Inflammatory macrophage (primary cell): ENCODE measurements at regions not wholly inside any gene's neighbourhood (a gene's known extent, or its start where the extent isn't known, plus 50 kb on each side); places are given as distances from the start of the nearest gene placed in this dataset.
A peak's percentile ranks its signal among the peaks of the same experiment; 100 is the strongest.

Source experiments
- DNase-seq, 2 donors: peaks; one replicate each; pipeline ENCODE4 v3.0.0-alpha.2; 2020 to 2022

DNA sequence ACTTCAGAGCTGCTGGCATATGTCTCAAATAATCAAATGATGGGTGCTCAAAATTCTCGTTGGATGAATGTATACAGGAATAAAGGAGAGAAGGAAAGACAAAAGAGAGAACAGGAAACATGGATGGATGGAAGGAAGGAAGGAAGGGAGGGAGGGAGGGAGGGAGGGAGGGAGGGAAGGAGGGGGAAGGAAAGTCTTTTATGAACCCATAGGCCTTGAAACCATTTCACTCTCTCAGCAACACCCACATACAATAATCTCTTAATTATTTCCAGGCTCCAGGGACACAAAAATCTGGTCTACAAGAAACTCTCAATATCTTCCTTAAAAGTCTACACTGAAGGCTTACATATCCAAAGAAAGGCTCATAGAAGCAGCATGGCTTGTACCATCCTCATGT lies 363.4 kb upstream of the TMPO start:
- no peak for DNase-seq

DNA sequence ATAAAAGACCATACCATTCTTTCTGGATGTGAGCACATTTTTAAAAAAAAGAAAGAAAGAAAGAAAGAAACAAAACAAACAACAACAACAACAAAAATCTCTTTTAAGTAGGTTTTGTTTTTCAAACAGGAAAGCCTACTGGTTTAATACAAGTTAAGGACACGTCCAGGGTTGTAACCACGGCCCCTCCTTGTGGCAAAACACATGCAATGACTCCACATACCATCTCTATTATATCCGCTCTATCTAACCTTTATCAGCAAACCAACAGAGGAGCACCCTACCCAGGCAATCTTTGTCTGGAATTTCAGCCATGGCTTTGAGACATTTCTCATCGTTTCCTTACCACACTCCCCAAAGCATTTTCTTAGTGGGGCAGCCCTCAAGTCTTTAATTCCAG lies 360.5 kb upstream of the TMPO start:
- no peak for DNase-seq

- DNase-seq: no peak
Observed at GRCh38 chr12:98156697-98157096, 358.7 kb upstream of the TMPO start.

DNA sequence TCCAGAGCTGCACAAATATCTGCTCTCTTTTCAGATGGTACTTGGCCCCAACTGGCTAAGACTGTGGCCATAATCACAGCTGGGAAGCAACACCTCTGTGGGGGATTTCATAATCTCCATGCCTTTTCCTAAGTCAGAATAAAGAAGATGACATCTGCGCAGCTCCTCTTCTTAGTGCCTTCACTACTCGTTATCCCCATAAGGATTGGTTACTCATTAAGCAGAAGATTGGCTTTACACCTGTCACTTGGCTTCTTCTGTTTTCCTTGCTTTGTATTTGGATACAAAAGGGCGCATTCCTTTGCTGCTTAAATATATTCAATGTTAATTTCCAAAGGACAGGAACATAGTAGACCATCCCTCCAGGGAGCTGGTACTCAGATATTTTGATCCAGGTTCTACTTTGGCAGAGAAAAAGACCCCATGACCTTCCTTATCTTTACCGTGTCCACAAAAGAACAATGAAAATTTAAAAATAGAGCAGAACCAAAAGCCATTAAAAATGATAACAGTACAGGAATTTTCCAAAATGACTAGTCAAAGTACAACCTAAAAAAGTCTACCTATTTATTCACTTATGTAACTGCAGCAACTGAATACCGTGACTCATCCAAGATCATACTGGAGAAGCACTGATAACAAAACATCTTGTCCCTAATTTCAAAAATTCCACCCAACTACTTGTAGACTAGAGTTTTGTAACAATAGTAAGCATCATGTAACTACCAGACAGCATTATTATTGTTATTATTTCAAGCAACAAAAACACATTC lies 352.3 kb upstream of the TMPO start:
- no peak for DNase-seq

DNA sequence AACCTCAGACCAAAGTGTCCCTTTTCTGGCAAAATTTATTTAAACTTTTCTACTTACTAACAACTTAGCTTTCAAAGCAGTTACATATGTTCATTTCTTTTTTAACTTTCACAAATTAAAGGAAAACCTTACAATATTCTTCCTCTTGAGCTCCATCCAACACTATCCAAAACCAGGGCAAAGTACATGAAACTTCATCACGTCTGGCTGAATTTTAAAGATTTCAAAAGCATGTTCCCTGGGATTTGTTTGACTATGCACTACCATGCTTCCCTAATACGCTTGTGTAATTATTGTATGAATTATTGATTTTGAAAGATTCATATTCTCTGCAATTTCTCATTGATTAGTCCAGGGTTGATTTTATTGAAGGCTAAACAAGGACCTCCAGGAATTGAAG lies 343.1 kb upstream of the TMPO start:
- DNase-seq: no peak

GRCh38 chr12:98172801-98173200 lies 342.6 kb upstream of the TMPO start:
- DNase-seq: no peak

DNA sequence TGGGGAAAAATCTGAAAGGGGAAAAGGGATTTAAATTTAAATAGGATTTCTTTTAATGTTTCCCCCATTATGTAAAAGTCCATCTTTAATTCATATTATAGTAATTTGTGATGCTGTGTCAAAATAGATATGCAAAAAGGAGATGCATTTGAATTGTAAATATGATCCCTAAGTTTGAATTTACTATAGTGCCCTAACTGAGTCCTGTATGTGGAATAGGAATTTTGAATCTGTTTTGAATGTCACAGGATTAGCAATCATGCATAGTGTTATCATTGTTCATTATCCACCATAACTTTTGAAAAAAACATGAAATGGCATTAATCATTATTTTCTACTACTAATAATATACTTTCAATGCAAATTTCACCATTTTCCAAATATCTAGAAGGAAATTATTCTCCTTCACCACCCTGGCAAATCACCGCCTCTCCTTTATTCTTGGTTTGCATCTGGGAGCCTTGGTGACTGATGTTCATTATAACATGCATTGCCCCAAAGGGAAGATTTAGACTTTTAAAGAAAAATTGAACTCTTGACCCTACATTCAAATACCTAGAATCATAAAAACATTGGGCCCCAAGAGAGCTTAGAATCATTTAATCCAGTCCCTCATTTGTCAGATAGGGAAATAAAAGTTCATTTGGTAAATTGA lies 341.5 kb upstream of the TMPO start:
- no peak for DNase-seq

GRCh38 chr12:98174428-98174809 lies 341.0 kb upstream of the TMPO start:
- no peak for DNase-seq

DNA sequence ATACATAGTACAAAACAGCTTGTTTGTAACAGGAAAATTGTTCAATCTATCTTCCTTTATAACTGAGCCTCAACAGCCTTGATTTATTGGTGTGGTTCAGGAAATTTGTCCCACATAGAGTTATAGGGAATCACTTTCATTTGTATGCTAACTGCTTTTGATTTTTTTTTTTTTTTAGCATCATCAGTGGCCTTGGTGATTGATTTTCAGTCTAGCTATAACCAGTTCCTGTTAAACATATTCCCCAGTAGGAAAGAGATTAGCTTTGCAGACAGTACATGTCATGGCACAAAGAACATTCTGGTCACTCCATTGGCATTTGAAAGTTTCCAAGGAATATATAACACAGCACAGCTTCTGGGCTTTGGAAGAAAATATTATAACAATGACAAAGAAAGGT lies 337.3 kb upstream of the TMPO start:
- DNase-seq: no peak

DNA sequence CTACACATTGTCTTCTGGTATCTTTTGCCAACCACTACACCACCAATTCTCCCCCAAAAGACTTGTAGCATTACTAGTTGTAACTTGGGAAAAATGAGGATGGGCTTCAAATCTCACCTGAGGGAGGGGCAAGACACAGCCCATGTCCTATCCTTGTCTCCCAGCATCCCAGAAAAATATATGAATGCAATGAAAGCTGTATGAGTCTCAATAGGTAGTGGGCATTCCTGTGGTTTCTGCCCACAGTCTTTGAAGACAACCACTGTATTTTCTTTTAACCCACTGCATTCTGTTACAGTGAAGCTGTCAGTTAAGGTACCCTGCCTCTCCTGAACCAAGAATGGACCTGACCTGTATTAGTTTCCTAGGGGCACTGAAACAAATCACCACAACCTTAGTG lies 336.2 kb upstream of the TMPO start:
- no peak for DNase-seq

DNA sequence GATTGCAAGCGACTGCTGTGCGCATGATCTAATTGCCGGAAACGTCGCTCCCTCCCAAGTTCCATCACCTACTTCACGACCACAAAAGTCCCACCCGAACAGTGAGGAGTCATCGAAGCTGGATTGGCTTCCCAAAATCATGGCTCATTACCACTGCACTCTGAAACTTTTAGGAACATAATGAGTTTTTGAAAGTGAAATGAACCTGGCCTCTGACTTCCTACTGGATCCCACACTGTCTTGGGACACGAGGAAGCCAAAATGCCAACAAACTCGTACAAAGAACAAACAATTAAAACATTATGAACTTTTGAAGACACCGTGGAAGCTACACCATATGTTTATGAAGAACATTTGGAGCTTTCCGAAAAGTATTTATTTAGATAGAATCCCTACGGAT lies 334.8 kb upstream of the TMPO start:
- no peak for DNase-seq

- no peak for DNase-seq
Observed at GRCh38 chr12:98182821-98183220, 332.6 kb upstream of the TMPO start.

- no peak for DNase-seq
Observed at GRCh38 chr12:98185606-98186005, 329.8 kb upstream of the TMPO start.

DNA sequence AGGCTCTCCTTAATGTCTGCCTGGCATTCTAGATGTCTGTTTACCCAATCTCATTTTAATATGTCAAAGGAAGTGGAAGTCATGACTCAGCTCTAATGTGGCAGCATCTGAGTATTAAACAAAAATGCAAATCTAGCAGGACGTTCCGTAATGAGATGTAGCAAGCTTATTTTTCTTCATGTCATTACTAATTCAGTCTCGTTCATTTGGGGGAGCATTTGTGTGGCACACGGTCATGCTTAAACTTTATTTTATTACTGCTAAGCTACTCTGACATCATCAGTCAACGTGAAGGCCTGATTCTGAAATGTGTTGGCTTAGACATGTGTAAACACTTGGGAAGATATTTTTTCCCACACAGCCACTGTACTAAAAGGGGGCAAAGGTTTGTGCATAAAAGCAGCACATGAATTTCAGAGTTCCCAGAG lies 326.7 kb upstream of the TMPO start:
- DNase-seq: peak; percentile 3 to 46

- no peak for DNase-seq
Observed at GRCh38 chr12:98194591-98194990, 320.8 kb upstream of the TMPO start.

DNA sequence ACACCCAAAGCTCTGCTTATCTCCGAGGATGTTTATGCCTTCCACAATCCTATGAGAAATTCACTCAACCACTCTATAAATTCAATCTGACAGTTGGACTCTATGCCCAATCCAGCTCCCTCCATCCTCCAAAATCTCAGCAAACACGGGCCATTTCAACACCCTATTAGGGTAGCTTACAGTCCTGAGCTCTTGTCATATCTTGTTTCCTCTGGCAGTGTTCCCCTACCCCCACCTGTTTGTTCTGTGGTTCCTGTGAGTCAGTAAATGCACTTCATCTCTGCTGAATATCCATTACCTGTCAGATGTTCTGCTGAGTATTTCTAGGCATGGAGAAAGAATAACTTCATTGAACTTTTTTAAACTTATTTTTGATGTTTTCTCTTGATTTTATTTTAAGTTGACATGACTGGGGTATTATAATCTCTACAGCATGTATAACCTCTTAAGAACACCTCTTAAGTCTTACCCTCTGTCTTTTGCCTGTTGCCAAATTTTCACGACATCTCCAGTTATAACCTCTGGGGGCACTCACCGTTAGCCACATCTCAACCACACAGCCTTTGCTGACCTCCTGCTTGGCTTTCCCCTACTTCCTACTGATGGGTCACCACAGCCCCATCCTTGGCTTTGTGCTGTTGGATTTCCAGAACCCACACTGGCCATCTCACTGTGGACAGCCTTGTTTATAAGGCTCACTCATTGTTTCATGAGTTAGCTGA lies 317.0 kb upstream of the TMPO start:
- DNase-seq: no peak

GRCh38 chr12:98208816-98209215 lies 306.6 kb upstream of the TMPO start:
- no peak for DNase-seq

GRCh38 chr12:98211909-98212695 lies 303.3 kb upstream of the TMPO start:
- DNase-seq: no peak

GRCh38 chr12:98213556-98213955 lies 301.8 kb upstream of the TMPO start:
- no peak for DNase-seq

- no peak for DNase-seq
Observed at GRCh38 chr12:98217257-98217656, 298.1 kb upstream of the TMPO start.

DNA sequence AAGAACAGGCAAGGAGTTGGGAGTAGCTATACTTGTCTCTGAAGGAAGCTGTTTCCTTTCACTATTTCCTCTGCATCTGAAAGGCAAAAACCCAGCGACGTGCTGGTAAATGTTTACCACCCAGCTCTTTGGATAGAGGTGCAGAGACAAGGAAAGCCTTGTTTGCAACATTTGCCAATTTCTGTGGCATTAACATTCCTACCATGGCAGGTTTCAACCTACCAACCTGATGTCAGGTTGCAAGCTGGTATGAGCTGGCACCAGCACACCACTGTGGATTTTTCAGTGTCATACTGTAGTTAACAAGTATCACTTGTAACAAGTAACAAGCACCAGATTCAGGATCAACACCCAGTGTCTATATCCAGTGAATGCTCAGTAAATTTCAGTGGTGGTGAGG lies 294.8 kb upstream of the TMPO start:
- DNase-seq: no peak

- DNase-seq: no peak
Observed at GRCh38 chr12:98221243-98221808, 294.1 kb upstream of the TMPO start.

DNA sequence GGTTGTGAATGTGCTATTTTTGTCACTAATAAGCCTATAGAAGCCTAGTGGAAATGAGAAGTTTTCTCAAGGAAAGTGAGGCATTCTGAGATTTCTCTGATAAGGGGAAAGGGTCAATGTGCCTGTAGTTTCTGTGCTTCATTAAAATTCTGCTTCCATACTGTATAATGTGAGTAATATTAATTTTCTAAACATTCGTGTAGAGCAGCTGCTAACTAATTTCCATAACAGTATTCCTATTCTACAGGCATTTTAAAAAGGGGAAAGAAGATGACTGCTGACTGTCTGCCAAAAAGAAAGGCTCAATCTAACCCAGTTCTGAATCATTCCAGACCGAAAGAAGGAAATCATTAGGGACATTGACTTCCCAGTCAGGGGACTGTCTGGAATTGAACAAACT lies 293.3 kb upstream of the TMPO start:
- DNase-seq: no peak
